Endometrial microvascular endothelial cells (primary cell): ENCODE measurements at regions not wholly inside any gene's neighbourhood (a gene's known extent, or its start where the extent isn't known, plus 50 kb on each side); places are given as distances from the start of the nearest gene placed in this dataset.

Experiments used
- in situ Hi-C: cut with HindIII; loops from 2 replicates; pipeline ENCODE4 v1.10.0; 2017; ENCODE audit warnings: low sequenced_read_pairs, low pct_unique_long_range_greater_than_20kb; ENCODE audit errors: inconsistent ontology term

DNA sequence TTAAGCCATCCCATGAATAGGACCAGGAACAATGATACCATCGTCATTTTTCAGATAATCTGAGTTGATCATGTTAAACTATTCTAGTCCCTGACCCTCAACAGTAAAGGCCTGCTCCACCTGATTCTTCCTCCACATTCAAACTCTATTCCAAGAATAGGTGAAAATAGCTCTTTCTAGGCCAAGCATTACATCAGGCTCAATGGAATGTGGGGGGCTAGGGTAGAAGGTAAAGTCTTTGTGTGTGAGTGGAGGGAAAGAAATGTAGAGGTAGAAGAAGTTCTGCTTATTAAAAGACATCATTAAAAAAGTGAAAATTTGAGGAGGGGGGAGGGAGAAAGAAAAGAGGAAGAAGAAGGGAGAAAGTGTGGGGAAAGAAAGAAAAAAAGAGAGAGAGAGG is 653.3 kb upstream of the PKDCC start:
- in situ Hi-C loops = no loop called here

DNA sequence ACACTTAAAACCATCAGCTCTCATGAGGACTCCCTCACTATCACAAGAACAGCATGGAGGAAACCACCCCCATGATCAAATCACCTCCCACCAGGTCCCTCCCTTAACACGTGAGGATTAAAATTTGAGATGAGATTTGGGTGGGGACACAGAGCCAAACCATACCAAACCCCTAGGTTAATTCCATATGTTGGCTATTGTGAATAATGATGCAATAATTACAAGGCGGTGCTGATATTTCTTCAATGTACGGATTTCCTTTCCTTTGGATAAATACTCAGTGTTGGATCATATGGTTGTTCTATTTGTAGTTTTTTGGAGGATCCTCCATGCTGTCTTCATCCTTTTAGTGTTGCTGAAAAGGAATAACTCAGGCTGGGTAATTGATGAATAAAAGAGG is 652.1 kb upstream of the PKDCC start:
- in situ Hi-C loops = no loop called here

DNA sequence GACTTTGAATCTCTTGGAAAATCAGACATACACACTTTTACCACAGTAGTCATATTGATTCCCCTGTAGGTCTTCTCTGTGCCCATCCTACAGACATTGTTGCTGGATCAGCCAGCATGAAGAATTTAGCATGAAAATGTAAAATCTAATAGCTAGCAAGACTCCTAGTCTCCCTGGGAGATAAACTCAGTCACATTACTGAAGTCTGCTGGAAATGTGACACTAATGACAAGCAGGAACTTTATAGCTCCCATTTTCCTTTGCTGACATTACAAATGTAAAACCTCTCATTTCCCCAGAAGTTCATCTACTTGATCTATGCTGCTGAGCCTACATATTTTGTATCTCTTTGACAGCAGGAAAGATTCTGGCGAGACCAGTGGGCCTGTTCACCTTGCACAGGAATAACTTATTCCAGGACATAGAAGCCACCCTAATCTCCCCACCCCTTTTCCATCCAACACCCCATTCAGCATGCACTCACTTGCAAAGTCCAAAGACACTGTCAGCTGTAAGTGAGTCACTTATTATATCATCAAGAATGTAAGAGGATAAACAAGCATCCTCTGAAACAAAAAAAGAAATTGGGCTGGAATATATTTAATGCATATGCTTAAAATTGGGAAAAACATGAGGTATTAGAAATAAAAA is 648.3 kb upstream of the PKDCC start:
- in situ Hi-C loops = no loop called here

DNA sequence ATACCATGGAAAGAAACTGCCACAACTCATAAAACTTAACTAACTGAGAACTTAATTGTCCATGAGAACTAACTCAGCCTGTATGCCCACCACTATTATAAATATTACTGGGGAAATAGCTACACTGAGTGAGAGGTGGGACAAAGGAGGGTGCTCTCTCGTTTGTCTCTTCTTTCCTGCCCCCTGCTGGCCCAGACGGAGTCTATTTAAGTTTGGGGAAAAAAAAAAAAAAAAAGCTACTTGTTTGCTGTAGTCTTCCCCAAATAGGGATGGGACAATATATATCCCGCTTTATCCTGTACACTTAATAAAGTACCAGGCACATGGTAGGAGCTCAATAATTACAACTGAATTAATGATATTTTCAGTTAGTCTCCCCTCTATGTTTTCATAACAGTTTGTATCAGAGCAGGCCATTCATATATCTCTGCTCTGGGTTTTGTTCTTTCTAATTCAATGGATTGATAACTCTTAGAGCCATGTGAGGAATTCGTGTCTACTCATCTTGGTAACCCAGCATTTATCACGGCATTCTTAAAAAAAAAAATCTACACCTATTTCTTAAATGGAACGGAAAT is 647.6 kb upstream of the PKDCC start:
- in situ Hi-C loops = no loop called here

DNA sequence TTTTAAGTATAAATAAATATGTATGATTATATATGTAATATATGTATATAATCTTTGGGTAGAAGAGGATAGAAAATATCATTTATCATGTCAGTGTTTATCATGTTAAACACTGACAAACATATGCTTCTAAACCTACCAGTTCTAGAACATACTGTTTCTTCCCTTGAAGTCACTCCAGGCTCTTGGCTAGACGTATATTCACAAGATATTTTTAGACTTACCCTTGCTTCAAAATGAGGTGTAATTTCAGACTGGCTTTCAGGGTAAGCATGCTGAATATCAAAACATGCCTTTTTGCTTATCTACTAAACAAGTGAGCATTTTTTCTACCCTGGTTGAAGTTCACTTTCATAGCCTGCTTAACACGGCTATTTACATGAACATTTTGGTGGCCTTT is 642.4 kb upstream of the PKDCC start:
- in situ Hi-C loops = no loop called here

DNA sequence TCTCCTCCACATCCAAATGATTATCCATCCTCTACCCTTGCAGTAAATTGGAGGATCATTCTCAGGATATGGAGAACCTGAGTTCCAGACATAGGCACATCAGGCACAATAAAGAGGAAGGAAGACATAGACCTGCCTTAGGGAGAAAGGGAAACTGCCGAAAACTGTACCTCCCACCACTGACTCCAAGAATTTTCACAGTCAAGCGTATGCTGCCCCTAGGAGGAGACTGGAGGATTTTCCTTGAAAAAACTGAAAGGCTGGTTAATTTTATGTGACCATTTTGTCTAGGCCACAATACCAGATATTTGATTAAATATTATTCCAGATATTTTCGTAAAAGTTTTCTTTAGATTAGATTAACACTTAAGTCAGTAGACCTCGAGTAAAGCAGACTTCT is 638.5 kb upstream of the PKDCC start:
- in situ Hi-C loops = no loop called here

DNA sequence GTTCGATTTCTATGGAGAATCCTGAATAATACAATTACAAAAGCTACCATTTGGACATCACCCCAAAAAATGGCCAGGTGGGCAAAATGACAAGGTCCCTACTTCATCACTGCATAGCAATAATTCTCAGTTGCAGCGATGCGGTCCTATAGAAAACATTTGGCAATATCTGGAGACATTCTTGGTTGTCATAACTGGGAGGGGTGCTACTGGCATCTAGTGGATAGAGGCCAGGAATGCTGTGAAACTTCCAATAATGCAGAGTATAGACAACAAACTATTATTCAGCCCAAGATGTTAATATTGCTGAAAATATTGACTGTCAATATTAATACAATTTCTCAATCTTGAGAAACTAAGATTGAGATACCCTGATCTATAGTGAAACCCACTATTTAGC is 637.8 kb upstream of the PKDCC start:
- in situ Hi-C loops = no loop called here

DNA sequence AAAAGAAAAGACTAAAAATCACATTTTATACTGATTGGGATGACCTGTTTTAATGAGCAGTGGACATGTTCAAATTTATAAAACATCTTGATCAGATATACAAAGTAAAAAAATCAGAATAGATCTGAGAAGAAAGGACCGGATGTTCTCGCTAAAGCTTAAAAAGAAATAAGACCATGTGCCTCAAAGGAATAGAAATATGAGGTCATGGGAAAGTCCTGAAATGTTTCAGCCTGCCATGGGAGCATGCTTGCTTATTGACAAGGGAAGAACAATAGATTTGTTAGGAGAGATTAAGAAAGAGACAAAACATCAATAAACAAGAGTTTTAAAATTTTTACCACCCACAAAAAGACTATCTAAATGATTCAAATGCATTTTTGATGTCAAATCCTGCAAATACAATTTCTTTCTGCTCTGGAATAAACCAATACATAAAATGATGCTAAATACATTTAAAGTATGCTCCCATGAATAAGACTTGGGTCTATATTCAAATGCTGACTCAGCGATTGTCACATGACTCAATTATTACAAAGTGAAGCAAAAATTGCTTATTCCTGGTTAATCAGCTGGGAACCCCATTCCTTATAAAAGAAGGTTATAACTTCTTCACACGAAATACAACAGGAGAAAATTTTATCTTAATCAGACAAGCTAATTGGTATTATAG is 633.9 kb upstream of the PKDCC start:
- in situ Hi-C loops = no loop called here

DNA sequence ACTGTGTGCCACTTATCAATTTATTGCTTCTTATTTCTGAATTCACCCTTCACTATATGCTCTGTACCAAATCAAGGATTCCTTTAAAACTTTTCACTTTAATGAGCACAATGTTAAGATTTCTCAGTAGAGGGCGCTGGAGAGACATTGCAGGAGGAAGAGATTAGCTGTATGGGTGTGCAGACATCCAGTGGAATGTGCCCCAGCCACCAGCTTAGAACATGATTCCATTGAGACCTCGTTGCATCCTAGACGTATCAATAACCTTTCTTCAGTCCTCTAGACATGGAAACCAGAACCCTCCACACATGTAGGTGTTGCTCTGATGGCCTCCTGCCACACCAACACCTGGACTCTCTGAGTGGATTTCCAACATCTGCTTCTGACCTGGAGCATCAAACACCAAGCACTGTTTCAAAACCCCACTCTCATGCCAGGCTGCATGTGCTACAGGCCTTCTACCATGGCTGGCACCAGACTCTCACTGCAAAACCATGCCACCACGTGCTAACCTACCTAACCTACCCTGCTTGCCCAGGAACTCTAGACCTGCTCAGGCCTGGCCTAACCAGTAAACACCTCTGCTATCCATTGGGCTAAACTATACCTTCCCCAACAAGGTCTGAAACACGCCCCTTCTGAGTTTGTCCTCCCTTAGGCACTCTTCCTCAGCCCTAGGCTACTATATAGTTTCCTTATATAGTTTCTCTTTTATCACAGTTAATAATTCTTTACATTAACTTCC is 633.2 kb upstream of the PKDCC start:
- in situ Hi-C loops = no loop called here

DNA sequence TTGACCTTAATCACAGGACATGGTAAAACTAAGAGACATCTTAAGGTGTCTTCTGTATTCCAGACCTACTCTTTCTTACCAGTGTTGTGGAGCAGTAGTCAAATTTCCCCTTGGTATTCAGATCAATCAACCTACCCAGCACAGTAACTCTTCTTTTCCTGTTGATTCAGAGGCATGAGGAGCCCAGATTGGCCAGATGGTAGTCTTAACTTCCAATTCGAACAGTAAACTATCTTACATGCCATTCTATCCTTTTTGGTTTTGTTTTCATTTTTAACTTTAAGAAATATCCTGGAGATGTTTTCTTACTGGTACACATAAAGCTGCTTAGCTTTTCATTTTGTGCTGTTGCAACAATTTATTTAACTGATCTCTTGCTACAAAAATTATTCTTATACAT is 630.3 kb upstream of the PKDCC start:
- in situ Hi-C loops = no loop called here

DNA sequence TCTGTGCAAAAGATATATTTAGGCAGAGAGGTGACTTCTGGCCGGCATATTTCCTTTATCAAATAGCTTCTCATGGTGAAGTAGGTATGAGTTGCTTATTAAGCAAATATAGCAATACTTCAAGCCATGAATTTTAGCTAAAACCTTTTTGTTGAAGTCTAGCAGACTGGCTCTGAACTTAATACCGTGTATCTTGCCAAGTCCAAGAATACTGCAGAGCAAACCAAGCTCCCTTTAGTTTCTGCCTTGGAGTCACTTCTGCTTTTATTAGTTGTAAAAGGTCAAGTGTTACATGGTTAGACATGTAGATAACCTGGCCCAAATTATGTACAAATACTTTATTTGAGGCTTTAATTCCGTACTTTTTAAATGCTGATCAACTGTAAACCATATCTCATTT is 627.6 kb upstream of the PKDCC start:
- in situ Hi-C loops = no loop called here

DNA sequence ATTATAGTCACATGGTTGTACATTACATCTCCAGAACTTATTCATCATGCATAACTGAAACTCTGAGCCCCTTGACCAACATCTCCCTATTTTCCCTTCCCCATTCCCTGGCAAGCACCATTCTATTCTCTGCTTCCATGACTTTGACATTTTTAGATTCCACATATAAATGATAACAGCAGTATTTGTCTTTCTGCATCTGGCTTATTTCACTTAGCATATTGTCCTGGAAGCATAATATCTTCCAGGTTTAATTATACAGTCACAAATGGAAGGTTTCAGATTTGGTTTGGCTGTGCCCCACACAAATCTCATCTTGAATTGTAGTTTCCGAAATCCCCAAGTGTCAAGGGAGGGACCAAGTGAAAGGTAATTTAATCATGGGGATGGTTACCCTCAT is 626.9 kb upstream of the PKDCC start:
- in situ Hi-C loops = no loop called here

DNA sequence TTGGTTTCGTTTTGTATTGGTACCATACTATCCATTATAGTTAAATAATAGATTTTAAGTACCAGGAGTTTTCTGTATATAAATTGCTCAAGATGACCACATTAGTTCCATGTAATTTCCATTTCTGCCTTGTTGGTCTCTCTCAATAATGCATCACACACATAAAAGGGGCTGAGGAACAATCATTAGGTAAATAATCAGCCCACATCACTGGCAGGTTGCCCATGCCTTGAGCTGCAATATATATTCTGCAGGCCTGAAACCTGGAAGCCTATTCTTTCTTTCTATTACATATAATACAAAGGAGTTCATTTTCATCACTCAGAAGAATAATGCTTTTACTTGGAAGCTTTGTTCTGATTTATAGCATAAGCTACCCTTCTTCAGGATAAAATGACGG is 616.1 kb upstream of the PKDCC start:
- in situ Hi-C loops = no loop called here

DNA sequence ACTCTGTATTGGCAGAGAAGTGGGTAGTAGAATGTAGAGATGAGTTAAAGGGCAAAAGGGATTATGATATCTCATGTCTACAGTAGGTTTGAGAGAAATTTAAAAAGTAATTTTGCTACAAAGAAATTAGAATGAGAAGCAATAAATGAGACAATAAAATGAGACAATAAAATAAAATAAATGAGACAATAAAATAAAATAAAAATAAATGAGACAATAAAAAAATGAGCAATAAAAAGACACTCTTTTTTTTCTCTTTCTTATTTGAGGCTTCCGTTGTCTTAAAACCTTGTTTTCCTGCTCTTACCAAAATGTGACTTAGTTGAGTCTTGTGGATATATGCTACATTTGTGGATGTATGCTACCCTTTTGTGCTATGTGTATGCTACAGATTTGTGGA is 615.4 kb upstream of the PKDCC start:
- in situ Hi-C loops = no loop called here

DNA sequence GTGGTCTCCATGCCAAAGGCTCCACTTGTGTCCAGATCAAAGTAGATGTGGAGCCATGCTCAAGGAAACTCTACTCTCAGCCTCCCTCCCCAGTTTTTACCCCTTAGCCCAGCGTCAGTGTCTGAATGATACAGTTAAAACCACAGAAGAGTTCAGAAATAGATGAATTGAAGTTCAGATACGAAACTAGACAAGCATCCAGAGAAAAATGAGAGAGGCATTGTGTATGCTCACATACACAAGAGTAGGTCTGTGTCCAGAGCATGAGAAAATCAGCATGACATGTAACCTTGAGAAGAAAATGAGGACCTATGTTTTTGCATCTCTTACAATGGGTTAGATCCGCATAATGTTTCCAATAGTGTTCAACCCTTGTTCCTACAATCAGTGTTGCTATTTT is 612.8 kb upstream of the PKDCC start:
- in situ Hi-C loops = no loop called here

DNA sequence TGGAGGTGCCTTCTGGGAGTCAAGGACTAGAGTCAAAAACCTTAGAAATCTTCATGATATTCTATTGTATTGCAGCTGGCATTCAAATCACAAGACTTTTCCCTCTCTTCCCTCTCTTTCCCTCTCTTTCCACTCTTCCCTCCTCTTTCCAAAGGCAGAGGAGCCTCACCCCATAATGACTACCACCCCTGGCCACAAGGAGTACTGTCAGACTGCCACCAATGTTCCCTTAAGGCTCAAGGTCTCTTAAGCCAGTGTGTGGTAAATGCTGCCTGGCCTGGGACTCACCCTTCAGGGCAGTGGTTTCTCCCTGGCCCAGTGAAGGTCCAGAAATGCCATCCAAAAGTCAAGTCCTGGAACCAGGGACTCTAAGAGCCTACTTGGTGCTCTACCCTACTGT is 605.9 kb upstream of the PKDCC start:
- in situ Hi-C loops = no loop called here

DNA sequence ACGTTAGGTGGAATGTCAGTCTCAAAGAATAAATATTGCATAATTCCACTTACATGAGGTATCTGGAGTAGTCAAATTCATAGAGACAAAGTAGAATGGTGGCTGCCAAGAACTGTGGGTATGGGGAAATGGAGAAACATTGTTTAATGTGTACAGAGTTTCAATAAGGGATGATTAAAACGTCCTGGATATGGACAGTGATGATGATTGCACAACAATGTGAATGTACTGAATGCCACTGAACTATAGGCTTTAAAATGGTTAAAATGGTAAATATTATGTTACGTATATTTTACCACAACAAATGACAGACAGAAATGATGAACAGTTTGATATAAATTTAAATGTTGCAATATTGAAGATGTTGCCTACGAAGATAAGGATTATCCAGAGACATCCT is 602.0 kb upstream of the PKDCC start:
- in situ Hi-C loops = no loop called here

DNA sequence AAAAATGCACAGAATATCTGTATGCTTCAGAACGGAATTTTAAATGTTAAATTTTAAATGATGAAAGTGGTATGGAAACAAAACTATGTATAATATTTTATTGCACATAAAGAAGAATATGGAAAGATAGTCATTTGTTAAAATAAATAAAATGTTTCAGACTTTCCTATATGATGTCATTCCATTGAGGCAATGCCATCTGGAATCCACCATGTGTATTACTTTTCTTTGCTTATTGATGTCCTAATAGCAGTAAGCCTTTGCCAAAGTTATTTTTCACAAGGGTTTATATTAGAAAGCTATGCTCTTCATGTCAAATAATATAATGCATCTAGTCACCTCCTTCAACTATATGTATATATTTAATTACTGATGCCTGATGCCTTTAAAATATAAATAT is 601.6 kb upstream of the PKDCC start:
- in situ Hi-C loops = no loop called here

DNA sequence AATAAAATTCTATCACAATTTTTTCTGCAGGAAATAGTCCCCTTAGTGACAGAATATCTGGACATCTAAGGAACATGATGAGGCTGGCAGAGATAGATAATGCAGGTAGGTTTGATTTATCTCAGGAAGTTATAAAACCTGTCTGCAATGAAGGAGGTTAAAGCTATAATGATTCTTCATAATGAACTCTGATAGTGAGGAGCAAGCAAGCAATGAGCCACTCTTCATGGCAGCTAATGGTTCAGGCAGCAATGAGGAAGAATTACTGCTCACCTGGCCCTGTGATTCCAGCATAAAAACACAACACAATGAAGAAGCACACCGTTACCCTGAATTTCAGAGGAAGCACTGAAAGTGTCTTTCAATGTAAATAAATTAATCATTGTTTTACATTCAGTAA is 599.6 kb upstream of the PKDCC start:
- in situ Hi-C loops = no loop called here

DNA sequence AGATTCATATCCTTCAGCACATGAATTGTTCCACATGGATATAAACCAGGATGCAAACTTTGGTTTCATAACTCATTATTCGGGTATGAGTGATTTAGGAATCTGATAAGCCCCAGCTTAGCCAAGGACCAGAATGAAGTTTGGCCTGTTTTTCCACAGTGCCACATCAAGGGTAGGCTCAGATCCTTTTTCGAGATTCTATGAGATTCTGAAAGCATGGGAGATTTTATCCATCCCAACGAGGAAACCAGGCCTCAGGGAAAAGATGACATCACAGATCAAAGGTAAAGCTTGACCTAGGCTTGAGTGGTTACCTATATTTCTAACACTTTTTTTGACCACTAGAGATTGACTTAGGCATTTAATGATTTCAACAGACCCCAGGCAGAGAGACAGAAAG is 590.8 kb upstream of the PKDCC start:
- in situ Hi-C loops = no loop called here
